ENCODE measurements at regions not wholly inside any gene's neighbourhood (a gene's known extent, or its start where the extent isn't known, plus 50 kb on each side); places are given as distances from the start of the nearest gene placed in this dataset.

DNA sequence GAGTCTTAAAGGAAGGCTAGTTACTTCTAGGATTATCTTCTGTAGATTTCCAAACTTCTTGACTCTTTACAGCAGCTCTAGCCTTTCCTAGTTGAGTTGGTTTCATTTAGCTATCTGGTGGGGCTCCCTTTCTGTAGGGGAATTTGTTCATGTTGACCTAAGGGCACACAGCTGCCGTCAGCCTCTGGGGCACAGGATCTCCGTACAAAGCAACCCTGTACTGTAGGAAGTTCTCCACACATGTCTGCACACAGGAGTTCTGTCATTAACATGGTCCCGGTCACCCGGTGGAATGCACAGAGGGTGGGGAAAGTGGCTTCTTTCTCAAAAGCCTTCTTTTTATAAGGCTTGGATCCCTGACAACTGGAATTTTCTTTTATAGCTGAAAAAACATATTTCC is 88.7 kb upstream of the TNIK start:
- TF ChIP-seq, protein P1, sequence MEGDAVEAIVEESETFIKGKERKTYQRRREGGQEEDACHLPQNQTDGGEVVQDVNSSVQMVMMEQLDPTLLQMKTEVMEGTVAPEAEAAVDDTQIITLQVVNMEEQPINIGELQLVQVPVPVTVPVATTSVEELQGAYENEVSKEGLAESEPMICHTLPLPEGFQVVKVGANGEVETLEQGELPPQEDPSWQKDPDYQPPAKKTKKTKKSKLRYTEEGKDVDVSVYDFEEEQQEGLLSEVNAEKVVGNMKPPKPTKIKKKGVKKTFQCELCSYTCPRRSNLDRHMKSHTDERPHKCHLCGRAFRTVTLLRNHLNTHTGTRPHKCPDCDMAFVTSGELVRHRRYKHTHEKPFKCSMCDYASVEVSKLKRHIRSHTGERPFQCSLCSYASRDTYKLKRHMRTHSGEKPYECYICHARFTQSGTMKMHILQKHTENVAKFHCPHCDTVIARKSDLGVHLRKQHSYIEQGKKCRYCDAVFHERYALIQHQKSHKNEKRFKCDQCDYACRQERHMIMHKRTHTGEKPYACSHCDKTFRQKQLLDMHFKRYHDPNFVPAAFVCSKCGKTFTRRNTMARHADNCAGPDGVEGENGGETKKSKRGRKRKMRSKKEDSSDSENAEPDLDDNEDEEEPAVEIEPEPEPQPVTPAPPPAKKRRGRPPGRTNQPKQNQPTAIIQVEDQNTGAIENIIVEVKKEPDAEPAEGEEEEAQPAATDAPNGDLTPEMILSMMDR (IDR thresholded peaks at IDR 0.05), result no peak
- no peak for TF ChIP-seq POLR2AphosphoS5 (IDR thresholded peaks at IDR 0.05)

All from transverse colon (tissue), 4 donors.